GM18868 (cell line): ENCODE measurements at regions not wholly inside any gene's neighbourhood (a gene's known extent, or its start where the extent isn't known, plus 50 kb on each side); places are given as distances from the start of the nearest gene placed in this dataset.

Experiments
- ATAC-seq: cut with Tn5 transposase; IDR thresholded peaks from one replicate; pipeline ENCODE4 v1.9.1; 2021; ENCODE audit warnings: mild to moderate bottlenecking, moderate library complexity; ENCODE audit not compliant: unreplicated experiment

GRCh38 chr20:40249805-40250204 is 439.2 kb downstream of the MAFB start:
- ATAC-seq: no peak

GRCh38 chr20:40245829-40246228 is 443.2 kb downstream of the MAFB start:
- ATAC-seq: no peak

GRCh38 chr20:40244286-40244685 is 444.8 kb downstream of the MAFB start:
- no peak for ATAC-seq

- ATAC-seq: no peak
Measured at GRCh38 chr20:40241596-40242343, 447.3 kb downstream of the MAFB start.

- no peak for ATAC-seq
Measured at GRCh38 chr20:40238511-40238910, 450.5 kb downstream of the MAFB start.

- no peak for ATAC-seq
Measured at GRCh38 chr20:40234593-40234992, 454.4 kb downstream of the MAFB start.

- no peak for ATAC-seq
Measured at GRCh38 chr20:40233406-40233805, 455.6 kb downstream of the MAFB start.

- ATAC-seq: no peak
Measured at GRCh38 chr20:40232756-40233155, 456.3 kb downstream of the MAFB start.

GRCh38 chr20:40232273-40232672 is 456.8 kb downstream of the MAFB start:
- no peak for ATAC-seq

- ATAC-seq: no peak
Measured at GRCh38 chr20:40230486-40230885, 458.6 kb downstream of the MAFB start.

- no peak for ATAC-seq
Measured at GRCh38 chr20:40225596-40225995, 463.4 kb downstream of the MAFB start.

- no peak for ATAC-seq
Measured at GRCh38 chr20:40223810-40224209, 465.2 kb downstream of the MAFB start.

GRCh38 chr20:40218971-40219370 is 470.1 kb downstream of the MAFB start:
- no peak for ATAC-seq

GRCh38 chr20:40218316-40218969 is 470.6 kb downstream of the MAFB start:
- ATAC-seq: no peak

- no peak for ATAC-seq
Measured at GRCh38 chr20:40207655-40208054, 481.4 kb downstream of the MAFB start.

- no peak for ATAC-seq
Measured at GRCh38 chr20:40205971-40206370, 483.1 kb downstream of the MAFB start.

- ATAC-seq: no peak
Measured at GRCh38 chr20:40203032-40203431, 486.0 kb downstream of the MAFB start.

GRCh38 chr20:40197691-40198090 is 491.3 kb downstream of the MAFB start:
- no peak for ATAC-seq

- ATAC-seq: no peak
Measured at GRCh38 chr20:40196846-40197436, 492.1 kb downstream of the MAFB start.

GRCh38 chr20:40195742-40196141 is 493.3 kb downstream of the MAFB start:
- no peak for ATAC-seq

GRCh38 chr20:40192529-40192928 is 496.5 kb downstream of the MAFB start:
- ATAC-seq: no peak

GRCh38 chr20:40192081-40192480 is 497.0 kb downstream of the MAFB start:
- ATAC-seq: no peak
